T-helper 2 cell treated with Interferon-gamma antibody and Interleukin-4, amounts not matched to agents 5 μg/mL and 100 μg/mL, for 36 hours (primary cell): ENCODE measurements at regions not wholly inside any gene's neighbourhood (a gene's known extent, or its start where the extent isn't known, plus 50 kb on each side); places are given as distances from the start of the nearest gene placed in this dataset.

Experiments used
- DNase-seq: peaks from one replicate; pipeline ENCODE4 v3.0.0; 2021; ENCODE audit warnings: low spot score
- H3K27ac Mint-ChIP-seq: one replicate; pipeline ENCODE4 v1.8.0; 2021; ENCODE audit warnings: mild to moderate bottlenecking, mixed read lengths
- H3K27me3 Mint-ChIP-seq: one replicate; pipeline ENCODE4 v1.8.0; 2021; ENCODE audit warnings: low read depth, mixed read lengths
- H3K36me3 Mint-ChIP-seq: one replicate; pipeline ENCODE4 v1.8.0; 2021; ENCODE audit warnings: low read depth, mixed read lengths
- H3K4me1 Mint-ChIP-seq: one replicate; pipeline ENCODE4 v1.8.0; 2021; ENCODE audit warnings: low read depth, mixed read lengths
- H3K4me3 Mint-ChIP-seq: one replicate; pipeline ENCODE4 v1.8.0; 2022; ENCODE audit warnings: mild to moderate bottlenecking, moderate library complexity, mixed read lengths
- H3K9me3 Mint-ChIP-seq: one replicate; pipeline ENCODE4 v1.8.0; 2021; ENCODE audit warnings: mixed read lengths

DNA sequence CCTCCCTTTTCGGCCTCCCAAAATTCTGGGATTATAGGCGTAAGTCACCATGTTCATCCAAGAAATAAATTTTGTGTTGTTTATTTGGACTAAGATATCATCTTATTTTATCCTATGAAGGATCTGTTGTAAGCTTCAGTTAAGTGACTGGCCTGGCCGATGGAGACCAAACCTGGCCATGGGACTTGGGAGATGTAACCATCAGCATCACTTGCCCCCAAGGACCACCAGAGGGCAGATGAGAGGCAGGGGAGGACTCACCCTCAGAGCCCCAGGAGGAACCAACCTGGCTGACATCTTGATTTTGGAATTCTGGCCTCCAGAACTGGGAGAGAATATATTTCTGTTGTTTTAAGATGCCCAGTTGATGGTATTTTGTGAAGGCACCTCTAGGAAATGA lies 266.7 kb downstream of the CDH26 start:
- no peaks in the 10 kb centered on the region for H3K9me3 Mint-ChIP-seq
- H3K4me1 Mint-ChIP-seq, result no peaks in the 10 kb centered on the region
- no peaks in the 10 kb centered on the region for H3K36me3 Mint-ChIP-seq
- H3K27me3 Mint-ChIP-seq, result no peaks in the 10 kb centered on the region
- H3K4me3 Mint-ChIP-seq, result no peak overlapping the region
- no peak for DNase-seq
- H3K27ac Mint-ChIP-seq, result no peak overlapping the region

DNA sequence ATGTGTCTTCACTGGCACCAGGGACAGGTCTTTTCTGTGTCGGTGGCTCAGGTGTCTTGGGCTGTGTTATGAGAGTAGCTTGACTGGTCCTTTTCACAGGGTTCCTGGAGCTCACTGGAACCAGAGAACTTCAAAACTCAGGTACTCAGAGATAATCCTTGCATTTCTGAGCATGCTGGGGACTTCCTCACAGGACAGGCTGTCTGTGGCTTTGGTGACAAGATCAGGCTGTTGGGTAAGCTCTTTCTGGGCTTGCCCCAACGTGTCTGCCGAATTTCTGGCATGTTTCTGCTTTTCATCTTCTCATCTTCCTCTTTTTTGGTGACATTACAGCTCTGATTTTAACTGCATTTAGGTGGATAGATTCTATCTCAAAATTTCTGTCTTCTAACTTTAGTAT lies 270.0 kb downstream of the CDH26 start:
- Mint-ChIP-seq H3K27me3 (no peaks in the 10 kb centered on the region), H3K9me3 (no peaks in the 10 kb centered on the region), H3K27ac (no peak overlapping the region), H3K4me1 (no peaks in the 10 kb centered on the region), H3K4me3 (no peak overlapping the region), H3K36me3 (no peaks in the 10 kb centered on the region)
- no peak for DNase-seq

DNA sequence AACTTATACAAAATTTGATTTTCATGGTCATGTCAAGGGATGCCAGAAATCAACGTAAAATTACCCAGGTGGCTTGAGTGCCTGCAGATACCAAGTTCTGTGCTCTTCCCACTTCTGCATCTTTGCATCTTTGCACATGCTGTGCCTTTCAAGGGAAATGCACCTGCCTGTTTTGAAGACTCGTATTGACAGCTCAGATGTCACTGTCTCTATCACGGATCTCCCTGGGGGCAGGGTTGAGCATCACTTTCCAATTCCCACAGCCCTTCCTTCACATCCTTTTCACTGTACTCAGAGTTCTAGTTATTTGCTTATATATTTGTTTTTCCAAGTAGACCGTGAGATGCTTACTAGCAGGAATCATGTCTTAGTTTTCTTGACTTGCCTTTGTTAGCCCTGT lies 274.2 kb downstream of the CDH26 start:
- no peaks in the 10 kb centered on the region for H3K9me3 Mint-ChIP-seq
- H3K4me3 Mint-ChIP-seq, result no peak overlapping the region
- no peak for DNase-seq
- no peaks in the 10 kb centered on the region for H3K36me3 Mint-ChIP-seq
- H3K4me1 Mint-ChIP-seq, result no peaks in the 10 kb centered on the region
- no peaks in the 10 kb centered on the region for H3K27me3 Mint-ChIP-seq
- H3K27ac Mint-ChIP-seq, result no peak overlapping the region

DNA sequence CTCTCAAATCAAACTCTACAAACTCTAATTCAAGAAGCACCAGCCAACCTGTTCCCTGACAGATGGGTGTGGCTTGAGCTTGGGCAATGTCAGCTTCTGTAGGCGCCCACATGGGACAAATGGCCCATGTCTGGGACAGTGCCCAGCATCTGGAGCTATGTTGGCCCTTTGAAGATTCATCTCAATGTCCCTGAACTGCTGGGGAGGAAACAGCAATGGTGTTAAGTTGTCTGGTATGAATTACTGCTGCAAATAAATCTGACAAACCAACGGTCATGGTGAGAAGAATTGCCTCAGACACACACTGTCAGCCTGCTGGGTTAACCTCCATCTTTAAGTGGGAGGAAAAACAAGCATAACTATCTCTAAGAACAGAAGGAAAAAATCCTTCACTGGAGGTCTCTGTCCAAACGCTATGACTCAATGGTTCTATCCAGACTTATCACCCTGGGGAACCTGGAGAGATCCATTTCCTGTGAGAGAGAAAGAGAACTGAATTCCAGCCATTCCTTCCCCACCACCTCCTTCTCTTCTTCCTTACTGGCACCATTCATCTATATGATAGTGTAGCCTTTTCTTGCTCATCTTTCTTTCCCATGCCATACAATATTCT lies 274.9 kb downstream of the CDH26 start:
- Mint-ChIP-seq H3K27me3 (no peaks in the 10 kb centered on the region), H3K36me3 (no peaks in the 10 kb centered on the region), H3K4me1 (no peaks in the 10 kb centered on the region), H3K27ac (no peak overlapping the region), H3K4me3 (no peak overlapping the region), H3K9me3 (no peaks in the 10 kb centered on the region)
- DNase-seq, result no peak

DNA sequence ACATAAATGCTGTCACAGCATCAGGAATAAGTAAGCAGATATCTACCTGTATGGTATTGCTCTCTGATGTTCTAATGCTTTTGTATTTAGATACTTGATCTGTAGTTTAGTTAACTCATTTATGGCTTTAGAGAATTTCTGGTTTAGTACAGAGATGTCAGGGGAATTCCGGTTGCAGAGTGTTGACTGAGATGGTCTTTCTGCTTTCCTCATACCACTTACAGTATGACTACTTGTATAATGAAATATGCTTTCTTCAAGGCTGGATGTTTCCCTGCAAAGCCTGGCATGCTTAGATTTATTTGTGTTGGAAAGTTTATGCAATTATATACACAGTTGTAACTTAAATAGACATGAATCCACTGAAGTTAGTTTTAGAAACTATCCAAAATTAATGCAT lies 278.4 kb downstream of the CDH26 start:
- H3K36me3 Mint-ChIP-seq, result no peaks in the 10 kb centered on the region
- H3K4me3 Mint-ChIP-seq, result no peak overlapping the region
- no peak for DNase-seq
- H3K4me1 Mint-ChIP-seq, result peaks cover 2% of the 10 kb centered on the region
- H3K27me3 Mint-ChIP-seq, result no peaks in the 10 kb centered on the region
- H3K9me3 Mint-ChIP-seq, result no peaks in the 10 kb centered on the region
- H3K27ac Mint-ChIP-seq, result no peak overlapping the region

DNA sequence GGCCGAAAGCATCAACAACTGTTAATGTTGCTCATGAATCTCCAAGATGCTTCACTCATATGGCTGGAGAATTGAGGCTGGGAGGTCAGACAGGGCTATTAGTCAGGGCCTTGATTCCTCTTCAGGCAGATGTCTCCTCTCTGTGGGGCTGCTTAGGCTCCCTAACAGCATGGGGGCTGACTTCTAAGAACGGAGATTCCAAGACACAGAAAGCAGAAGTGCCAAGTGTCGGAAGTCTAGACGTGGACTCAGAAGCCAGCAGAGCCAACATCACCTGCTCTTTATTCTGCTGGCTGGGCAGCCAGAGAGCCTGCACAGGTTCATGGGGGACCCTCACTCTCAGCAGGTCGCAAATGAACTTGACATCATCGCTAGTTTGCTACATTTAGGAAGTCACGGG lies 279.8 kb downstream of the CDH26 start:
- Mint-ChIP-seq H3K27me3 (no peaks in the 10 kb centered on the region), H3K4me3 (no peak overlapping the region), H3K9me3 (no peaks in the 10 kb centered on the region), H3K4me1 (peaks cover 2% of the 10 kb centered on the region), H3K27ac (no peak overlapping the region), H3K36me3 (no peaks in the 10 kb centered on the region)
- DNase-seq, result no peak

DNA sequence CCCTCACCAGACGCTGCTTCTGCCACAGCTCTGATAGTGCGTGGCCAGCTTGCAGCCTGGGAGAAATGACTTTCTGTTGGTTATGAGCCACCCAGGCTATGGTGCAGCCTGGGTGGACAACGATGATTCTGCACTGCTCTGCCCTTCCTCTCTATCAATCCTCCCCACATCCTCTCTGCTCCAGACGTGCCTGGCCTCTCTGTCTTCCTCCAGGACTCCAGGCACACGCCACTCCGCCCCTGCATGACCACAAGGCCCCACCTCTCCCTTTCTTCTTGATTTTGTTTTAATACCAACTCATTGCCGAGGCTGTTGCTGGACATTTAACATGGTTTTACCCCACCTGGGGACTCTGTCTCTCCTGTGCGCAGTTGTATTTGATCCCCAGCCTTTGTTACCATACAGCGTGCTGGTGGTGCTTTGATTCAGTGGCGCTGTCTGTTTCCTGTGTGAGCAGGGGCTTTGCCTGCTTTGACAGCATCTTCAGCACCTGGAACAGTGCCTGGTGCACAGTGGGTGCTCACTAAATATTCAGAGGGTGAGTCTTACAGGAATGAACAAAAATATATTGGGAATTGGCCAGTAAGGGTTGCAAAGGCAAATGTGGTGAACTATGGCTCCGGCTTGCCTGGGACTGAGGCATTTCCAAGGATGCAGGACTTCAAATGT lies 280.9 kb downstream of the CDH26 start:
- Mint-ChIP-seq H3K4me3 (no peak overlapping the region), H3K9me3 (no peaks in the 10 kb centered on the region), H3K27me3 (no peaks in the 10 kb centered on the region), H3K27ac (no peak overlapping the region), H3K4me1 (peaks cover 2% of the 10 kb centered on the region), H3K36me3 (no peaks in the 10 kb centered on the region)
- DNase-seq, result no peak

DNA sequence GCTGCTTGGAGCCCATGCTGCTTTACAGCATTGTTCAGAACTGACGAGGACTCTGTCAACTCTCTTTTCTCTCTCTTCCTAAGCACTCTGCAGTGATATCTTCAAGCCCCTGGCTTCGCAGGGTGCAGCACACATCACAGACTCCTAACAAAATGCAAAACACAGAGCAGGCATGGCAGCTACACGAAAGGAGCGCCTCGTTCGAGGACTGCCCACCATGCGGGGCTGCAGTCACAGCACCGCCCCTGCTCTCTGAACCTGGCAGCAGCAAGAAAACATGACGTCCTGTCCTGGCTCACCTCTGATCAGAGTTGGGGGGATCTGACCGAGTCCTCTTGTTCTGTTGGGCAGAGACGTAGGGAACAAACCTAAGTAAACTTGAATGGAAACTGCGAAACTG lies 281.7 kb downstream of the CDH26 start:
- Mint-ChIP-seq H3K4me3 (no peak overlapping the region), H3K9me3 (no peaks in the 10 kb centered on the region), H3K36me3 (no peaks in the 10 kb centered on the region), H3K27ac (no peak overlapping the region), H3K27me3 (no peaks in the 10 kb centered on the region), H3K4me1 (peaks cover 2% of the 10 kb centered on the region)
- DNase-seq, result no peak

DNA sequence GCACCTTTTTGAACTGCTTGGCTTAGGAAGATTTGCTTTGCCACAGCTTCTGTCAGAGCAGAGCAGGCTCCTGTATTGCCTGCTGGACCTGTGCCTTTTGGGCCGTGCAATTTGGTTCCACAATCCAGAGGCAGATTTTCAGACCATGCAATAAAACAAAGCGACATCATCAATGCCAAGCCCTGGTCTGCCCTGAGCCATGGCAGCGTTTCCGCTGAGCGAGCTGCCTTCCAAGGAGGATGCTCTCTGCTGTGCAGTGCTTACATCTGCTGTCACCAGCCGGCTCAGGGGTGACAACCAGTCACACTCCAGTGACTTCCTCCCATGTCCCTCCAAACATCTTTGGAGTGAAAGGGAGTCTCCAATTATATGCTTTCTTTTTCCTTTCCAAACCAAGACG lies 282.2 kb downstream of the CDH26 start:
- peaks cover 2% of the 10 kb centered on the region for H3K4me1 Mint-ChIP-seq
- H3K4me3 Mint-ChIP-seq, result no peak overlapping the region
- no peaks in the 10 kb centered on the region for H3K36me3 Mint-ChIP-seq
- no peaks in the 10 kb centered on the region for H3K9me3 Mint-ChIP-seq
- H3K27me3 Mint-ChIP-seq, result no peaks in the 10 kb centered on the region
- no peak overlapping the region for H3K27ac Mint-ChIP-seq
- no peak for DNase-seq

DNA sequence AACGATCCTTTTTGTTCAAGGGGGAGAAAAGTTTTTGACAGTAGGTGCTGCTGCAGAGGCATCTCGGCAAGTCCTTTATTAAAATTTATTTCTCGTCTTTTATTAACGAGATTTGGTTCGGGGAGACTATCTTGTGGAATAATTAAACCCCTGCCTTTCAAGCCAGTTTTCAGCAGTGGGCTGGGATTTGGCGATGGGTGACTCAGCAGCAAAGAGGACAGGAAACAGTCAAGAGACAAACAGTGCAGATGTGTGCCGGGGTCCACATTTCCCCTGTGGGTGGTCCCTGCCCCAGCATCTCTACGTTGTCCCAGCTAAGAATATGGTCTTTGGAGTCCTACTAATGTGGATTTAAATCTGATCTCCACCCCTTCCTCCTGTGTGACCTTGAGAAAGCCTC lies 282.8 kb downstream of the CDH26 start:
- H3K27ac Mint-ChIP-seq, result no peak overlapping the region
- no peak for DNase-seq
- no peaks in the 10 kb centered on the region for H3K9me3 Mint-ChIP-seq
- no peaks in the 10 kb centered on the region for H3K36me3 Mint-ChIP-seq
- no peak overlapping the region for H3K4me3 Mint-ChIP-seq
- H3K4me1 Mint-ChIP-seq, result peaks cover 2% of the 10 kb centered on the region
- H3K27me3 Mint-ChIP-seq, result no peaks in the 10 kb centered on the region

DNA sequence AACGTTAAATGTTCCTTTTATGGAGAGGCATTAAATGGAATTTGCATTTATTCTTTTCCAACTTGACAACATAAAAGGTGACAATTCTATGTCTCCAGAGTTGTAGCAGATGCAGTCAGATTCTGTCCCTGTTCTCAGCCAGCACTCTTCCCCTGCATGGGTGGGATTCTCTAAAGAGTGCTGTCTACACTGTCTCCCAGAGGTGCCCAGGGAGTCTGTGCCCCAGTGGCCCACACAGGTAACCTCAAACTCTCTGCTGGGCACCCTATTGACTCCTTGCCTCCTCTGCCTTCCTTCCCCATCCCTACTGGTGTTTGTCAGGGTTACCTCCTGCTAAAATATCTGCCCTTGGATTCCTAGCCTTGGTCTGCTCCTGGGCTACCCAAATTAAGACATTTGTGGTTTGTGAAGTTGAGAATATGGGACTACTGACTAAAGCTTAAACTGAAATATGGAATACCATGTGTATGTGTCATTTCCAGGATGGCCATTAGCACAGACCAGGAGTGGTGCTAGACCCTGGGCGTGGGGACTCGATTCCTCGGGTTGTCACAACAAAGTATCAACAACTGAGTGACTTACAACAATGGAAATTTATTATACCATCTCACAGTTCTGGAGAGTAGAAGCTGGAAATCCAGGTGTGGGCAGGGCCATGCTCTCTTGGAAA lies 284.7 kb downstream of the CDH26 start:
- H3K4me1 Mint-ChIP-seq, result peaks cover 2% of the 10 kb centered on the region
- DNase-seq, result no peak
- H3K36me3 Mint-ChIP-seq, result no peaks in the 10 kb centered on the region
- H3K27ac Mint-ChIP-seq, result no peak overlapping the region
- H3K9me3 Mint-ChIP-seq, result no peaks in the 10 kb centered on the region
- no peaks in the 10 kb centered on the region for H3K27me3 Mint-ChIP-seq
- H3K4me3 Mint-ChIP-seq, result no peak overlapping the region

DNA sequence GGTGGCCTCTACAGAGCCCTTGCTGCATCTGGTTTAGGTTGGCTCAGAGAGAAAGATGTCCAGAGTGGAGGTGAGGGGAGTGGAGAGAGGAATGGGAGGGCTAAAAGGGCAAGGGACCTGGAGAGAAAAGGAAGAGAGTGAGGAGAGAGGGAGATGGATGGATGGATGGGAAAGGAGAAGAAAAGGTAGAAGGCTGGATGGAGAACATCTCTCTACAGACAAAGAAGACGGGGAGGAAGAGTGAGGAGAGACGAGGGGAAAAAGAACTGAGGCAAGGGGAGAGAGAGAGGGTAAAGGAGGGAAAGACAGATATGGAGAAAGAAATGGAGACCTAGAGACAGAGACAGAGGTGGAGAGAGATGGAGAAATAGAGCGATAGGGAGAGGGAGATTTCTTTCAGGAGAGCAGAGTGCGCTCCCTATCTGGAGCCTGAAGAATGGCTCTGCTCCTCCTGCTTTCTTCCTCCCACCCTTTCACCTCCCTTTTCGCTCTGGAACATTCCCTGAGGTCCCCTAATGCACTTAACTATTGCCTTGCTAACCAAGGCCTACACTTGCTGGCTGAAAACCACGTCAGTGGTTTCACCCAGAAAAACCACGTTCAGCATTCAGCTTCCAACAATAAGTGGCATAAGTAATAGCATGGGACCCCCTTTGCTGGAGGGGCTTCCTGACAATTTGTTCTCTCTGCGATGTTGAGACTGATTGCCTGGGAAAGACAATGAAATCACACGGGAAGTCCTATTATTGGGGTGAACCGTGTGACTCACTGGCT lies 286.3 kb downstream of the CDH26 start:
- H3K27me3 Mint-ChIP-seq, result no peaks in the 10 kb centered on the region
- no peak for DNase-seq
- no peaks in the 10 kb centered on the region for H3K4me1 Mint-ChIP-seq
- H3K36me3 Mint-ChIP-seq, result no peaks in the 10 kb centered on the region
- H3K9me3 Mint-ChIP-seq, result no peaks in the 10 kb centered on the region
- H3K4me3 Mint-ChIP-seq, result no peak overlapping the region
- H3K27ac Mint-ChIP-seq, result no peak overlapping the region

DNA sequence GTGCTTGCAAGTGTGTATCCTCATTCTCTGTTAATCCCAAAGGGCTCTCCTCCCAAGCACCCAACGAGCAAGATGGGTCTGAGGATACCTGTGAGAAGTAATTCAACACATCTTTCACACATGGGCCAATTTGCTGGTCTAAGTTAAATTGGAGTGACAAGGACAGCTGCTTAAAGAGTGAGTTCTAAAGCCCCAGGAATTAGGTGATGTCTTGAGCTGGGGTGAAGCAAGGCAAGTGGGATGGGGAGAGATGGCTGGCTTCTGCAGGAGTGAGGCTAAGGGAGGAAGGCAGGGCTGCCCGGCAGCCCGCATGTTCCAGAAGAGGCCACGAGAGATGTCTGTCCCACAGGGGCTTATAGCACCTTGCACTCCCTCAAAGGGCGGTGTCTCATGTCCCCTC lies 288.5 kb downstream of the CDH26 start:
- no peaks in the 10 kb centered on the region for H3K4me1 Mint-ChIP-seq
- no peaks in the 10 kb centered on the region for H3K36me3 Mint-ChIP-seq
- peaks cover 3% of the 10 kb centered on the region for H3K27me3 Mint-ChIP-seq
- no peak for DNase-seq
- no peaks in the 10 kb centered on the region for H3K9me3 Mint-ChIP-seq
- H3K4me3 Mint-ChIP-seq, result no peak overlapping the region
- no peak overlapping the region for H3K27ac Mint-ChIP-seq

DNA sequence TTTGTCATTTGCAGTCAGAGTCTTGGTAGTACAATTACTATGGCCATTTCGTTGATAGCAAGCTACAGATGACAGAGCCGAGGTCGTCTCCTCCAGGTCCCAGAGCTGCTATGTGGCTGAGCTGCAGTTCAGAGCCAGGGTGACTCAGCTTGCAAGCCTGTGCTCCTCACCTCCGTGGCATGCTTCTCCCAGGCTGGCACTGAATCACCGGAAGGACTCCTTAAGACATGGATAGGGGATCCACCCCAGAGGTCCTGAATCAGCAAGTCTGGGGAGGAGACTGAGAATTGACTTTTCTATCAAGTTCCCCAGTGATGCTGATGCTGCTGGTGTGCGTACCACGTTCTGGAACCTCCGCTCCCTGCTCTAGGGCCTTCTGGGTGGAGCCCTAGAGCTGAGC lies 291.2 kb downstream of the CDH26 start:
- peaks cover 3% of the 10 kb centered on the region for H3K27me3 Mint-ChIP-seq
- H3K27ac Mint-ChIP-seq, result no peak overlapping the region
- no peaks in the 10 kb centered on the region for H3K4me1 Mint-ChIP-seq
- H3K4me3 Mint-ChIP-seq, result no peak overlapping the region
- H3K36me3 Mint-ChIP-seq, result no peaks in the 10 kb centered on the region
- DNase-seq, result no peak
- H3K9me3 Mint-ChIP-seq, result no peaks in the 10 kb centered on the region
